Mammary epithelial cell (primary cell): ENCODE measurements at regions not wholly inside any gene's neighbourhood (a gene's known extent, or its start where the extent isn't known, plus 50 kb on each side); places are given as distances from the start of the nearest gene placed in this dataset.

Experiments used
- EZH2 ChIP-seq: IDR thresholded peaks from 2 replicates; pipeline ENCODE4 v1.6.1; 2012; ENCODE audit warnings: low read length, inconsistent platforms, borderline replicate concordance
- TF ChIP-seq, protein P1 (sequence below), 2 donors: IDR thresholded peaks in 1 of 2; conservative IDR thresholded peaks in 1 of 2; 2 replicates each; pipeline ENCODE4 v1.5.1; 2011 to 2012; ENCODE audit warnings: inconsistent platforms in 2 of 2, low read length in 2 of 2, mild to moderate bottlenecking in 2 of 2, control low read depth in 1 of 2, low read depth in 1 of 2; ENCODE audit not compliant: insufficient read depth in 1 of 2; ENCODE audit errors: extremely low read depth in 1 of 2

DNA sequence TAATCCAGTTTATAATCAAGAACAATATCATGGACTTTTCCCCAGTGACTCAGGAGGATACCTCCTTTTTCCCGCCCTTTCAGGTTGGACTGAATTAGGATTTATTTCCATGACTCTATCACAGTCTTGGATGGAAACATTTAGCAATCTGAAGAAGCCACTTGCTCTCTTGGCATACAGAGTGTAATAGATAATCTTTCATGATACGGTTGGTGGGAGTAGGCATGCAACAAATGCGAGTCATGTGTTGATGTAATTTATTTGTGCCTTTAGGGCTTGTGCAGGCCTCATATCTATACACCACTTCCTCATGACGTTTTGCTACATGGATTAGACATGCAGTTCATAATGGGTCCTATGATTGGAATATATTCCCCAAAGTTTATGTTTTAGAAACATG is 54.2 kb upstream of the MCTP2 start:
- TF ChIP-seq, protein P1, sequence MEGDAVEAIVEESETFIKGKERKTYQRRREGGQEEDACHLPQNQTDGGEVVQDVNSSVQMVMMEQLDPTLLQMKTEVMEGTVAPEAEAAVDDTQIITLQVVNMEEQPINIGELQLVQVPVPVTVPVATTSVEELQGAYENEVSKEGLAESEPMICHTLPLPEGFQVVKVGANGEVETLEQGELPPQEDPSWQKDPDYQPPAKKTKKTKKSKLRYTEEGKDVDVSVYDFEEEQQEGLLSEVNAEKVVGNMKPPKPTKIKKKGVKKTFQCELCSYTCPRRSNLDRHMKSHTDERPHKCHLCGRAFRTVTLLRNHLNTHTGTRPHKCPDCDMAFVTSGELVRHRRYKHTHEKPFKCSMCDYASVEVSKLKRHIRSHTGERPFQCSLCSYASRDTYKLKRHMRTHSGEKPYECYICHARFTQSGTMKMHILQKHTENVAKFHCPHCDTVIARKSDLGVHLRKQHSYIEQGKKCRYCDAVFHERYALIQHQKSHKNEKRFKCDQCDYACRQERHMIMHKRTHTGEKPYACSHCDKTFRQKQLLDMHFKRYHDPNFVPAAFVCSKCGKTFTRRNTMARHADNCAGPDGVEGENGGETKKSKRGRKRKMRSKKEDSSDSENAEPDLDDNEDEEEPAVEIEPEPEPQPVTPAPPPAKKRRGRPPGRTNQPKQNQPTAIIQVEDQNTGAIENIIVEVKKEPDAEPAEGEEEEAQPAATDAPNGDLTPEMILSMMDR (conservative IDR thresholded peaks at IDR 0.05 in 1 of 2, IDR thresholded peaks at IDR 0.05 in 1 of 2; ENCODE audit: extremely low read depth in 1 of 2, insufficient read depth in 1 of 2, low read depth in 1 of 2, low read length in 2 of 2), result no peak
- no peak for TF ChIP-seq EZH2
